HUES64 (cell line): ENCODE measurements at regions not wholly inside any gene's neighbourhood (a gene's known extent, or its start where the extent isn't known, plus 50 kb on each side); places are given as distances from the start of the nearest gene placed in this dataset.

Experiments
- H3K27ac ChIP-seq: 2 replicates; pipeline ENCODE4 v1.7.0; 2013; ENCODE audit warnings: low read depth, low read length, inconsistent platforms
- H3K27me3 ChIP-seq: 2 replicates; pipeline ENCODE4 v1.6.1; 2013; ENCODE audit warnings: mild to moderate bottlenecking, low read length; ENCODE audit not compliant: insufficient read depth
- H3K36me3 ChIP-seq: 2 replicates; pipeline ENCODE4 v1.6.1; 2013; ENCODE audit warnings: mild to moderate bottlenecking, low read length; ENCODE audit not compliant: insufficient read depth
- H3K4me1 ChIP-seq: 2 replicates; pipeline ENCODE4 v1.6.1; 2013; ENCODE audit warnings: mild to moderate bottlenecking, low read length, moderate library complexity; ENCODE audit not compliant: insufficient read depth
- H3K4me3 ChIP-seq: 2 replicates; pipeline ENCODE4 v1.5.1; 2013; ENCODE audit warnings: mild to moderate bottlenecking, low read length, moderate library complexity
- H3K9ac ChIP-seq: 2 replicates; pipeline ENCODE4 v1.6.1; 2013; ENCODE audit warnings: mild to moderate bottlenecking, low read depth, low read length
- H3K9me3 ChIP-seq: 2 replicates; pipeline ENCODE4 v1.6.1; 2013; ENCODE audit warnings: low read depth, low read length; ENCODE audit not compliant: insufficient read depth
- WGBS: fragments of 150-250, 120-280 bp; methylation state at CpG from one replicate; pipeline ENCODE4 v1.1.7; 2013; ENCODE audit warnings: missing lambda C conversion rate; 5-methylcytosine and 5-hydroxymethylcytosine counted together

- Histone ChIP-seq H3K27me3 (no peaks in the 10 kb centered on the region), H3K4me1 (peaks cover 46% of the 10 kb centered on the region), H3K9me3 (no peaks in the 10 kb centered on the region), H3K9ac (no peak overlapping the region), H3K4me3 (no peak overlapping the region), H3K36me3 (no peaks in the 10 kb centered on the region), H3K27ac (no peak overlapping the region)
- WGBS = 94% methylated on average over 7 of the region's 7 CpGs
Observed at GRCh38 chr7:116614499-116615262, 57.3 kb upstream of the MET start.

GRCh38 chr7:116616555-116617059 lies 55.4 kb upstream of the MET start:
- Histone ChIP-seq H3K36me3 (no peaks in the 10 kb centered on the region), H3K27ac (peak overlapping the region; percentile 71), H3K4me1 (peaks cover 46% of the 10 kb centered on the region), H3K9ac (peak overlapping the region; percentile 2; the same call in 1 of the 2 replicates), H3K9me3 (peaks cover 7% of the 10 kb centered on the region; the same call in 1 of the 2 replicates), H3K4me3 (0 out of 2 replicates have a peak overlapping the region, but pooled peaks have one; percentile 9), H3K27me3 (no peaks in the 10 kb centered on the region)
- 11% methylated on average over 2 of the region's 2 CpGs for WGBS

- H3K36me3 ChIP-seq = no peaks in the 10 kb centered on the region
- no peak overlapping the region for H3K9ac ChIP-seq
- H3K27ac ChIP-seq = no peak overlapping the region
- WGBS = 96% methylated on average over 2 of the region's 4 CpGs
- peaks cover 7% of the 10 kb centered on the region; the same call in 1 of the 2 replicates for H3K9me3 ChIP-seq
- no peak overlapping the region for H3K4me3 ChIP-seq
- peaks cover 46% of the 10 kb centered on the region for H3K4me1 ChIP-seq
- H3K27me3 ChIP-seq = no peaks in the 10 kb centered on the region
Observed at GRCh38 chr7:116617878-116618277, 54.1 kb upstream of the MET start.

- 91% methylated on average over 3 of the region's 3 CpGs for WGBS
- H3K27me3 ChIP-seq = no peaks in the 10 kb centered on the region
- peaks cover 7% of the 10 kb centered on the region; the same call in 1 of the 2 replicates for H3K9me3 ChIP-seq
- H3K36me3 ChIP-seq = no peaks in the 10 kb centered on the region
- peaks cover 46% of the 10 kb centered on the region for H3K4me1 ChIP-seq
- no peak overlapping the region for H3K27ac ChIP-seq
- no peak overlapping the region for H3K4me3 ChIP-seq
- H3K9ac ChIP-seq = no peak overlapping the region
Observed at GRCh38 chr7:116618338-116619128, 53.5 kb upstream of the MET start.

GRCh38 chr7:116621649-116622048 lies 50.3 kb upstream of the MET start:
- WGBS = 85% methylated on average over 2 of the region's 5 CpGs
- no peak overlapping the region for H3K9ac ChIP-seq
- no peak overlapping the region for H3K27ac ChIP-seq
- no peaks in the 10 kb centered on the region for H3K36me3 ChIP-seq
- peaks cover 7% of the 10 kb centered on the region; the same call in 1 of the 2 replicates for H3K9me3 ChIP-seq
- H3K4me3 ChIP-seq = no peak overlapping the region
- no peaks in the 10 kb centered on the region for H3K27me3 ChIP-seq
- H3K4me1 ChIP-seq = peaks cover 17% of the 10 kb centered on the region
